Omental fat pad (tissue), 3 donors: ENCODE measurements at regions not wholly inside any gene's neighbourhood (a gene's known extent, or its start where the extent isn't known, plus 50 kb on each side); places are given as distances from the start of the nearest gene placed in this dataset.
A peak's percentile ranks its signal among the peaks of the same experiment; 100 is the strongest.
"Not testable (repeated sequence)": the region's sequence is repeated elsewhere in the genome, so short reads cannot be mapped to it uniquely, and the experiment has no call there.

Experiments used
- ATAC-seq: fragments of 150-250 bp; one replicate; pipeline ENCODE4 v1.9.1; 2016; ENCODE audit warnings: mild to moderate bottlenecking, moderate library complexity; ENCODE audit not compliant: low FRiP score
- DNase-seq: peaks from one replicate; pipeline ENCODE4 v3.0.0-alpha.2; 2019; ENCODE audit warnings: low spot score
- TF ChIP-seq, protein P1 (sequence below), 3 donors: fragments of 450-650 bp; IDR thresholded peaks; one replicate each; pipeline ENCODE4 v1.5.1; 2016 to 2017; ENCODE audit warnings: antibody characterized with exemption in 3 of 3, mild to moderate bottlenecking in 3 of 3, moderate library complexity in 2 of 3

DNA sequence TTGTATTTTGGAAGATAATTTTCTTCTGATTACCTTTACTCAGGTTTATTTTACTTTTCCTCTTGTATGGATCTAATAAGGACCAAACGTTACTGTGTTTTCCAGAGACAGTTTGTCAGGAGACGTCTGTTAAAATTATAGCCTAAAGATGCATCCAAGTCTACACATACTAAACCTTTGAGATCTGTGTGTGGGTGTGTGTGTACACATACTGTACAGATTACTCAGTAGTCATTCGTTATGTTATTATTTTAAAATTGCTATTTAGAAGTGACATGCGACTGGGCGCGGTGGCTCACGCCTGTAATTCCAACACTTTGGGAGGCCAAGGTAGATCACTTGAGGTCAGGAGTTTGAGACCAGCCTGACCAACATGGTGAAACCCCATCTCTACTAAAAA lies 51.6 kb upstream of the CNTLN start:
- TF ChIP-seq, protein P1, sequence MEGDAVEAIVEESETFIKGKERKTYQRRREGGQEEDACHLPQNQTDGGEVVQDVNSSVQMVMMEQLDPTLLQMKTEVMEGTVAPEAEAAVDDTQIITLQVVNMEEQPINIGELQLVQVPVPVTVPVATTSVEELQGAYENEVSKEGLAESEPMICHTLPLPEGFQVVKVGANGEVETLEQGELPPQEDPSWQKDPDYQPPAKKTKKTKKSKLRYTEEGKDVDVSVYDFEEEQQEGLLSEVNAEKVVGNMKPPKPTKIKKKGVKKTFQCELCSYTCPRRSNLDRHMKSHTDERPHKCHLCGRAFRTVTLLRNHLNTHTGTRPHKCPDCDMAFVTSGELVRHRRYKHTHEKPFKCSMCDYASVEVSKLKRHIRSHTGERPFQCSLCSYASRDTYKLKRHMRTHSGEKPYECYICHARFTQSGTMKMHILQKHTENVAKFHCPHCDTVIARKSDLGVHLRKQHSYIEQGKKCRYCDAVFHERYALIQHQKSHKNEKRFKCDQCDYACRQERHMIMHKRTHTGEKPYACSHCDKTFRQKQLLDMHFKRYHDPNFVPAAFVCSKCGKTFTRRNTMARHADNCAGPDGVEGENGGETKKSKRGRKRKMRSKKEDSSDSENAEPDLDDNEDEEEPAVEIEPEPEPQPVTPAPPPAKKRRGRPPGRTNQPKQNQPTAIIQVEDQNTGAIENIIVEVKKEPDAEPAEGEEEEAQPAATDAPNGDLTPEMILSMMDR (IDR thresholded peaks at IDR 0.05), result no peak
- DNase-seq (no peak), ATAC-seq (no peak)

DNA sequence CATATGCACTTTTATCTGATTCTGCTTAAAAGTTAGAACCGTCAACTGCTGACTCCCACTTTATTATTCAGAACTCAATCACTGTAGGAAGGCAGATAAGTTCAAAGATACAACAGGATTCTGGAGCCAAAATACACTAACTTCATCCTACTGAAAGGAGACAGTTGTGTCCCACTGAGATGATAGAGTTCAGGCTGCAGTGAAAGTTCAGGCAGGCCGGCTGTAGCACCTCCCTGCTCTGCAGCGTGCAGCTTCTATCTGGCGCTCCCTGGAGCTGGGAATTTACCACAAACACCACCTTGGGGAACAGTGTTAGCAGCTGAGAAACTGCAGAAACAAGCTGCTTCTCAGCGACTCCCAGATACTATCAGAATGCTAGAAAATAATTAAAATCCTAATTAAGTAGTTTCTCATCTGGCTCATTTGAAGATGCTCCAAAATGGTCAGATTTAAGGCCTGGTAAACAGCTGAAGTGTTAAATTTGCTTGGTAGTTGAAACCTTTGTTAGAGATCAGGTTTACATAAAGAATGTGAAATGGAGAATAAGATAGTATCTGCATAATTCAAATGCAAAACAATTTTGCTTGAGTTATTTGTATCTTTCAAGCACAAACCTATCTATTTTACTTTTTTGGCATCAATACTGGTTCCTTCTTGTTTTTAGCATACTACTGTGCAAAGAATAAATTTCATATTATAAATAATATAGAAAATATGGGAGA lies 52.3 kb upstream of the CNTLN start:
- ATAC-seq (peak; percentile 66), DNase-seq (no peak)
- TF ChIP-seq, protein P1 (IDR thresholded peaks at IDR 0.05), result no peak

GRCh38 chr9:17081814-17082213 lies 53.0 kb upstream of the CNTLN start:
- no peak for ATAC-seq
- DNase-seq, result no peak
- TF ChIP-seq, protein P1 (IDR thresholded peaks at IDR 0.05), result no peak

DNA sequence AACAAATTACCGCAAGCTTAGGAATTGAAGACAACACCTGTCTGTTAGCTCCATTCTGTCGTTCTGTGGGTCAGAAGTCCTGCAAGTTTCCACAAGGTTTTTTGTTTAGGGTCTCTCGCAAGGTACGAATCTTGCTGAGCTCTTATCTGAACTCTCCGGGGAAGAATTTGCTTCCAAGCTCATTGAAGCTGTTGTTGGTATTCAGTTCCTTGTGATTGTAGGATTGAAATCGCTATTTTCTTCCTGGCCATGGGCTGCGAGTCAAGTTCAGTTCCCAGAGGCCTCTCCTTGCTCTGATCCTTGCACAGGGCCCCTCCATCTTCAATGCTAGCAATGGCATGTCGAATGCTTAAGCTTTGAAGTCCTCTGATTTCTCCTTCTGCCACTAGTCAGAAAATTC lies 53.5 kb upstream of the CNTLN start:
- DNase-seq, result no peak
- ATAC-seq, result no peak
- TF ChIP-seq, protein P1 (IDR thresholded peaks at IDR 0.05), result no peak

DNA sequence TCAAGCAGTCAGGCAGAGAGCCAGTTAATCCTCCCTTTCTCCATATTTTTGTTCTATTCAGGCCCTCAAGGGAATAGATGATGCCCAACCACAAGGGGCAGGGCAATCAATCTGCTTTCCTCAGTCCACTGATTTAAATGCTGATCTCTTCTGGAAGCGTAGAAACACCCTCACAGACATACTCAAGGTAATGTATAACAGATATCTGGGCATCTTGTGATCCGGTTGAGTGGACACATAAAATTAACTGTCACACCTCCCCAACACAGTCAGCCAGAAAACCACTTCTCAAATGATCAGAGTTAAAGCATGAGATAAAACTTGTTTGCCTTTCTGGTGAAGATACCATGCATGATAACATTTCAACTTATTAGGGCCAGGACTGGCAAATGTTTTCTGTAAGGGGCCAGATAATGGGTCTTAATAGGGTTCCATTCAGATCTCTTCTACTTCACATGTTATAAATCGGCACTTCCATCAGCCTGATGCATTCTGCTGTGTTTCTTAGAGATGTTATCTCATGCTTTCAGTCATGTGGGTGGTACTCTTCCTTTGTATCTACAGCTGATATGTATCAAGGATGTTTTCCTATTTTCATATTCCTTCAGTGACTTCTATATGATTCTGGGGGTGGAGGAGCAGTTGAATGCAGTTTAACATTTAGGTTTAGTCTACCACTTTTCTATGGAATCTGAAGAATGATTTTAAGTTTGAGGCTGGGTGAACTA lies 58.9 kb upstream of the CNTLN start:
- DNase-seq (no peak), ATAC-seq (no peak)
- TF ChIP-seq, protein P1 (IDR thresholded peaks at IDR 0.05), result no peak

DNA sequence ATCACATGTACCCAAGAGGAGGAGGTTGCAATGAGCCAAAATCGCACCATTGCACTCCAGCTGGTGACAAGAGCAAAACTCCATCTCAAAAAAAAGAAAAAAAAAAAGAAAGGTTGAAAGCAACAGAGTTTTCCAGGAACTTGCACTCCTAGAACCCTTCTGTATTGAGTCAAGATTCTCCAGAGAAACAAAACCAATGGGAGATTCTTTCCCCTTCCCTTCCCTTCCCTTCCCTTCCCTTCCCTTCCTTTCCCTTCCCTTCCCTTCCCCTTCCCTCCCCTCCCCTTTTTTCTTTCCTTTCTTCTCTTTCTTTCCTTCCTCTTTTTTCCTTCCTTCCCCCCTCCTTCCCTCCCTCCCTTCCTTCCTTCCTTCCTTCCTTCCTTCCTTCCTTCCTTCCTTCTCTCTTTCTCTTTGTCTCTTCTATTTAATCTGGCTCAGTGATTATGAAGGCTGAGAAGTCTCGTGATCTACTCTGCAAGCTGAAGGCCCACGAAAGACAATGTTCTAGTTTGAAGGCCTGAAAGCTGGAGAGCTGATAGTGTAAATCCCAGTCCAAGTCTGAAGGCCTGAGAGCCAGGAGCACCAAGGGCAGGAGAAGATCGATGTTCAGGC lies 59.6 kb upstream of the CNTLN start:
- DNase-seq (no peak), ATAC-seq (no peak)

DNA sequence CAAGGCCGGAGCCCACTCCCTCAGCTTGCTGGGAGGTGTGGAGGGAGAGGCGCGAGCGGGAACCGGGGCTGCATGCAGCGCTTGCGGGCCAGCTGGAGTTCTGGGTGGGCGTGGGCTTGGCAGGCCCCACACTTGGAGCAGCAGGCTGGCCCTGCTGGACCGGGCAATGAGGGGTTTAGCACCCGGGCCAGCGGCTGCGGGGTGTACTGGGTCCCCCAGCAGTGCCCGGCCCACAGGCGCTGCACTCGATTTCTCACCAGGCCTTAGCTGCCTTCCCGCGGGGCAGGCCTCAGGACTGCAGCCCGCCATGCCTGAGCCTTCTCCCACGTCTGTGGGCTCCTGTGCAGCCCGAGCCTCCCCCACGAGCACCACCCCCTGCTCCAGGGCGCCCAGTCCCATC lies 62.3 kb upstream of the CNTLN start:
- not testable (repeated sequence) for DNase-seq, ATAC-seq

More for the DNA sequence above, 59.6 kb upstream of the CNTLN start:
- TF ChIP-seq, protein P1 (IDR thresholded peaks at IDR 0.05), result no peak
